ENCODE measurements at regions not wholly inside any gene's neighbourhood (a gene's known extent, or its start where the extent isn't known, plus 50 kb on each side); places are given as distances from the start of the nearest gene placed in this dataset.

DNA sequence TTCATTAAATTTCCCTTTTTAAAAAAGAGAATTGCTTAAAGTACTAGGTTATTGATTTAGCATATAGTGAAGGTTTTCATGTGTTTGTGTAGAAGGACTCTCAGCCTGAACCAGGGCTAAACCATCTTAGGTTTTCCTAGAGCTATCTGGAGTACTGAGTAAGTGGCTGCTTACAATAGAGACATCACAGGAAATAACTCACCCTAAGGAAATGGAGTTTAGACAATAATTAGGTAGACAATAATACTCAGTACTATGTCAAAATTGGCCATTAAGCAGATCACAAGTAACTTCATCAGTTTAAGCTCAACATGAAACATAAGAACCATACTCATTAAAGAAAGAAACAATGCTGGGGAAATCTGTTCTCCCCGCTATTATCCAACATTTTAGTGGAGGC is 240.0 kb downstream of the RND3 start:
- TF ChIP-seq, protein P1, sequence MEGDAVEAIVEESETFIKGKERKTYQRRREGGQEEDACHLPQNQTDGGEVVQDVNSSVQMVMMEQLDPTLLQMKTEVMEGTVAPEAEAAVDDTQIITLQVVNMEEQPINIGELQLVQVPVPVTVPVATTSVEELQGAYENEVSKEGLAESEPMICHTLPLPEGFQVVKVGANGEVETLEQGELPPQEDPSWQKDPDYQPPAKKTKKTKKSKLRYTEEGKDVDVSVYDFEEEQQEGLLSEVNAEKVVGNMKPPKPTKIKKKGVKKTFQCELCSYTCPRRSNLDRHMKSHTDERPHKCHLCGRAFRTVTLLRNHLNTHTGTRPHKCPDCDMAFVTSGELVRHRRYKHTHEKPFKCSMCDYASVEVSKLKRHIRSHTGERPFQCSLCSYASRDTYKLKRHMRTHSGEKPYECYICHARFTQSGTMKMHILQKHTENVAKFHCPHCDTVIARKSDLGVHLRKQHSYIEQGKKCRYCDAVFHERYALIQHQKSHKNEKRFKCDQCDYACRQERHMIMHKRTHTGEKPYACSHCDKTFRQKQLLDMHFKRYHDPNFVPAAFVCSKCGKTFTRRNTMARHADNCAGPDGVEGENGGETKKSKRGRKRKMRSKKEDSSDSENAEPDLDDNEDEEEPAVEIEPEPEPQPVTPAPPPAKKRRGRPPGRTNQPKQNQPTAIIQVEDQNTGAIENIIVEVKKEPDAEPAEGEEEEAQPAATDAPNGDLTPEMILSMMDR (IDR thresholded peaks at IDR 0.05) = no peak
- TF ChIP-seq POLR2A (IDR thresholded peaks at IDR 0.05) = no peak

All from esophagus squamous epithelium (tissue), 4 donors.